ENCODE measurements at regions not wholly inside any gene's neighbourhood (a gene's known extent, or its start where the extent isn't known, plus 50 kb on each side); places are given as distances from the start of the nearest gene placed in this dataset.
A peak's percentile ranks its signal among the peaks of the same experiment; 100 is the strongest.
"Not testable (repeated sequence)": the region's sequence is repeated elsewhere in the genome, so short reads cannot be mapped to it uniquely, and the experiment has no call there.

DNA sequence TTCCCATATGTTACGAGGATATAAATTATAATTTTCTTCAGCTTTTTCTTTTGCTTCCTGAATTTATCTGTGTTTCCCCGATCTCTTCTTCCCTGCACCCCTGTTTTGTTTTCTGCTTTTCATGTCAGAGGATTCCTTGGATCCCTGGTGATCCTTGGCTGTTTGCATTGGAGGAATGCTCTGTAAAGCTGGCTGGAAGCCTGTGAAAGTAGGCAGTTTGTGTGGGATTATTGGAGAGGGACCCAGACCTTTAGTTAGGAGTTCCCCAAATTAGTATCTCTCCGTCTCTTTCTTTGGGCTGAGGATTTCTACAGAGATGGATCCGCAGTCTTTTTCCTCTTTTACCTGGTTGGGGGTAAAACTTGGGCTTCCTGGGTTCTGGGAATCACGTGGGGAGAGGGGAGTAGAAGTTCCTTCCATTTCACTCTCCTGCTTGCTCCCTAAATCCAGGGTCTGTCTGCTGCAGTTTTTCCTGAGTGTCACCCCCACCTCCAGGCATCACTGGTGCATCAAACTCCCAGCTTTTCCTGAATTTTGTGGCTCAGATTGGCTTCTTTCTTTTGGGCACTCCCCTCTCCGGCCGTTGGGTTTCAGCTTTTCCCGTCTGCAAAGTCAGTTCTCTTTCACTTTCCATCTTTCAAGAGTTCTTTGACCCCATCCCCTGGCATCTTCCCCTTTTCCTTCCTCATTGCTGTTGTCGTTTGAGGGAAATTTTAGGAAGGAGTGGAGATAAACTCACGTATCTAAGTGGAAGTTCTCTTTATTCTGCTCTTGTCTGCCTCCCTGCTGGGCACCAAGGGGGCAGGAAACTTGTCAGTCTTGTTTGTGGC is 79.1 kb upstream of the ALX4 start:
- Mint-ChIP-seq H3K27me3 (ENCODE audit: low read depth) (peaks cover 30% of the 10 kb centered on the region), H3K9me3 (peaks cover 15% of the 10 kb centered on the region), H3K4me1 (peaks cover 11% of the 10 kb centered on the region), H3K36me3 (ENCODE audit: low read depth) (peaks cover 3% of the 10 kb centered on the region), H3K27ac (peak overlapping the region in 1 of 3 experiments; percentile 5), H3K4me3 (no peak overlapping the region)
- TF ChIP-seq, protein P1, sequence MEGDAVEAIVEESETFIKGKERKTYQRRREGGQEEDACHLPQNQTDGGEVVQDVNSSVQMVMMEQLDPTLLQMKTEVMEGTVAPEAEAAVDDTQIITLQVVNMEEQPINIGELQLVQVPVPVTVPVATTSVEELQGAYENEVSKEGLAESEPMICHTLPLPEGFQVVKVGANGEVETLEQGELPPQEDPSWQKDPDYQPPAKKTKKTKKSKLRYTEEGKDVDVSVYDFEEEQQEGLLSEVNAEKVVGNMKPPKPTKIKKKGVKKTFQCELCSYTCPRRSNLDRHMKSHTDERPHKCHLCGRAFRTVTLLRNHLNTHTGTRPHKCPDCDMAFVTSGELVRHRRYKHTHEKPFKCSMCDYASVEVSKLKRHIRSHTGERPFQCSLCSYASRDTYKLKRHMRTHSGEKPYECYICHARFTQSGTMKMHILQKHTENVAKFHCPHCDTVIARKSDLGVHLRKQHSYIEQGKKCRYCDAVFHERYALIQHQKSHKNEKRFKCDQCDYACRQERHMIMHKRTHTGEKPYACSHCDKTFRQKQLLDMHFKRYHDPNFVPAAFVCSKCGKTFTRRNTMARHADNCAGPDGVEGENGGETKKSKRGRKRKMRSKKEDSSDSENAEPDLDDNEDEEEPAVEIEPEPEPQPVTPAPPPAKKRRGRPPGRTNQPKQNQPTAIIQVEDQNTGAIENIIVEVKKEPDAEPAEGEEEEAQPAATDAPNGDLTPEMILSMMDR (IDR thresholded peaks at IDR 0.05; ENCODE audit: unreplicated experiment in 3 of 3) = no peak

DNA sequence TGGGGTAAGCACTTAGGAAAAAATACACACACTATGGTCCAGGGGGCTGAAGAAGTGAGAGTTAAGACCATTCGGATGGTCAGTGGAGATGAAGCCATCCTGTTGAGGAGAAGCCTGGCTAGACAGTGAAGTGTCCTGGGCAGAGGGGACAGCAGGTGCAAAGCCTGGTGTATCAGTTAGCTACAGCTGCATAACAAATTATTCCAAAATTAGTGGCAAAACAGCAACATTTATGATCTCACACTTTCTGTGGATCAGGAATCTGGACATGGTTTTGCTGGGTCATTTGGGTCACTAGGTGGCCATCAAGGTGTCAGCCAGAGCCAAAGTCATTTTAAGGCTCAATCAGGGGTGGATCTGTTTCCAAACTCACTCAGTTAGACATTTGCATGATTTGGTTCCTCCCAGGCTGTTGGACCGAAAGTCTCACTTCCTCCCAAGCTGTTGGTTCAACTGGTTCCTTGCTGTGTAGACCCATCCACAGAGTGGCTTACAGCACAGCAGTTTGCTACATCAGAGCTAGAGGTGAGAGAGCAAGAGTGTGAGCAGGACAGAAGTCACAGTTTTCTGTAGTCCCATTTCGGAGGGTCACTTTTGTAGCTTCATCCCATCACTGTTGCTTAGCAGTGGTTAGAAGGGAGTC is 80.1 kb upstream of the ALX4 start:
- Mint-ChIP-seq H3K27ac (no peak overlapping the region), H3K4me3 (no peak overlapping the region), H3K4me1 (peaks cover 11% of the 10 kb centered on the region), H3K9me3 (peaks cover 25% of the 10 kb centered on the region), H3K27me3 (ENCODE audit: low read depth) (peaks cover 25% of the 10 kb centered on the region), H3K36me3 (ENCODE audit: low read depth) (peaks cover 3% of the 10 kb centered on the region)
- TF ChIP-seq, protein P1 (IDR thresholded peaks at IDR 0.05; ENCODE audit: unreplicated experiment in 3 of 3) = no peak

DNA sequence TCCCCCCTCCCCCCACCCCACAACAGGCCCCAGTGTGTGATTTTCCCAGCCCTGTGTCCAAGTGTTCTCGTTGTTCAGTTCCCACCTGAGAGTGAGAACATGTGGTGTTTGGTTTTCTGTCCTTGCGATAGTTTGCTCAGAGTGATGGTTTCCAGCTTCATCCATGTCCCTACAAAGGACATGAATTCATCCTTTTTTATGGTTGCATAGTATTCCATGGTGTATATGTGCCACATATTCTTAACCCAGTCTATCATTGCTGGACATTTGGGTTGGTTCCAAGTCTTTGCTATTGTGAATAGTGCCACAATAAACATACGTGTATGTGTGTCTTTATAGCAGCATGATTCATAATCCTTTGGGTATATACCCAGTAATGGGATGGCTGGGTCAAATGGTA is 81.1 kb upstream of the ALX4 start:
- H3K27me3 Mint-ChIP-seq (ENCODE audit: low read depth) = peaks cover 22% of the 10 kb centered on the region

DNA sequence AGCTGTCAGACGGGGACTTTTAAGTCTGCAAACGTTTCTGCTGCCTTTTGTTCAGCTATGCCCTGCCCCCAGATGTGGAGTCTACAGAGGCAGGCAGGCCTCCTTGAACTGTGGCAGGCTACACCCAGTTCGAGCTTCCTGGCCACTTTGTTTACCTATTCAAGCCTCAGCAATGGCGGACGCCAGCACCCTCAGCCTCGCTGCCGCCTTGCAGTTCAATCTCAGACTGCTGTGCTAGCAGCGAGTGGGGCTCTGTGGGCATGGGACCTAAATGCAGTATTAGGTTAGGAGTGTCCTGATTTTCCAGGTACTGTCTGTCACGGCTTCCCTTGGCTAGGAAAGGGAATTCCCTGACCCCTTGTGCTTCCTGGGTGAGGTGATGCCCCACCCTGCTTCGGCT is 86.8 kb upstream of the ALX4 start:
- not testable (repeated sequence) for H3K27ac Mint-ChIP-seq; H3K36me3 Mint-ChIP-seq (ENCODE audit: low read depth); H3K4me3 Mint-ChIP-seq; H3K4me1 Mint-ChIP-seq
- Mint-ChIP-seq H3K9me3 (peaks cover 23% of the 10 kb centered on the region), H3K27me3 (ENCODE audit: low read depth) (peaks cover 16% of the 10 kb centered on the region)

More for the DNA sequence above, 81.1 kb upstream of the ALX4 start:
- H3K27ac Mint-ChIP-seq; H3K4me3 Mint-ChIP-seq; H3K36me3 Mint-ChIP-seq (ENCODE audit: low read depth): not testable (repeated sequence)
- Mint-ChIP-seq H3K4me1 (peaks cover 11% of the 10 kb centered on the region), H3K9me3 (peaks cover 32% of the 10 kb centered on the region)

DNA sequence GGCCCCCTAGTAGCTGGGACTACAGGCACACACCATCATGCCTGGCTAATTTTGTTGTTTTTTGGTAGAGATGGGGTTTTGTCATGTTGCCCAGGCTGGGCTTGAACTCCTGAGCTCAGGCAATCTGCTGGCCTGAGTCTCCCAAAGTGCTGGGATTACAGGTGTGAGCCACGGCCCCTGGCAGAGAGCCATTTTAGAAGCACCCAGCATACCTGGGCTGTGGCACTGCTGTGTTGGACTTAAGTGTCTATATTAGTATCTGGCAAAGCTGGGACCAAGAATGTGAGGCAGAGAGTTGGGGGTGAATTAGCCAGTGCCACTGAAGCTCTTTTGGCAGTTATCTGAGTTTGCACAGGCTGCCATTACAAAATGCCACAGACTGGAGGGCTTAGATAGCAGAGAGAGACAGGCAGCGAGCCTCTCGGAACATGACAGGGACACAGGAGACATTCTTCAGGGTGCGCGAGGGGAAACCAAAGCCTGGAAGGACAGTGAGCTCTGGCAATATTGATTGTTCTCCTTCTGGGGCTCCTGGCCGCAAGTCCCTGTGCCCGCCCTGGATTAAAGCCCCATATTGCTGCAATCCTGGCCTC is 87.7 kb upstream of the ALX4 start:
- TF ChIP-seq, protein P1 (IDR thresholded peaks at IDR 0.05; ENCODE audit: unreplicated experiment in 3 of 3) = no peak
- Mint-ChIP-seq H3K9me3 (peaks cover 23% of the 10 kb centered on the region), H3K4me3 (no peak overlapping the region), H3K27ac (peak overlapping the region in 1 of 3 experiments; percentile 57), H3K27me3 (ENCODE audit: low read depth) (peaks cover 16% of the 10 kb centered on the region), H3K4me1 (peaks cover 4% of the 10 kb centered on the region), H3K36me3 (ENCODE audit: low read depth) (no peaks in the 10 kb centered on the region)

DNA sequence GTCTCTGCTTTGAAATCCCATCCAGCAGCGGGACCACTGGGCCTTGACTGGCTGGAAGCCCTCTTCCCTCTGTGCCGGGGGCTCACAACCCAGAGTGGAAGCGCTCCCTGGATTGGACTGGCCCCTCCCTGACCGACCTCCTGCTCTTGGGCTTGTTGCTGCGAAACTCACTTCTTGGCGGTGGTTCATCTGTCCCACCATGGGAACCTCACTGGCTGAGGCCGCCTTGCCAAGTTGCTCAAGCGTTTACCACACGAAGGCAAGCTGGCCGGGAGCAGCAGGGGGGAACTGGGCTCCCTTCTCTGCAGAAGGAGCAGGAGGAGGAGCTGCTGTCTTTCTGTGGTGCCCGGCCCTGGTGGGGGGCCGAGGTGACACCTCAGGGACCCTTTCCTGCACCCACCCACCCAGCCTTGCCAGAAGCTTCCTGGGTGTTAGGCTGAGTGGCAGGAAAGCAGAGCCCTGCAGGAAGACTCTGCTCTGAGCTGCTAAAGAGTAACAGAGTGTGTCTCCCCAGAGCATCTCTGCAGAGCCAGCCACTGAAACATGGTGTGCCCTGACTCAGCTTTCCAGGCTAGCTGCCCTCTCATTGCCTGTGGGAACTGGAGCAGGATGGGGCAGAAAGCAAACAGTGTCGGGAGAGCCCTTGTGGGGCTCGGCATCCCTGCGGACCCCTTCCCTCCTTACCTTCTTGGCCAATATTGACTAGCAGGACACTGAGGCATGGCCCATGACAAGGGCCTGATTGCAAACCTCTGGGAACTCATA is 88.5 kb upstream of the ALX4 start:
- Mint-ChIP-seq H3K4me1 (peaks cover 12% of the 10 kb centered on the region), H3K36me3 (ENCODE audit: low read depth) (no peaks in the 10 kb centered on the region), H3K9me3 (peaks cover 23% of the 10 kb centered on the region), H3K27ac (no peak overlapping the region), H3K27me3 (ENCODE audit: low read depth) (peaks cover 19% of the 10 kb centered on the region), H3K4me3 (no peak overlapping the region)
- TF ChIP-seq, protein P1 (IDR thresholded peaks at IDR 0.05; ENCODE audit: unreplicated experiment in 3 of 3) = no peak

All from nephron (organoid).